ENCODE measurements at regions not wholly inside any gene's neighbourhood (a gene's known extent, or its start where the extent isn't known, plus 50 kb on each side); places are given as distances from the start of the nearest gene placed in this dataset.

- no peak for DNase-seq (ENCODE audit: low read depth)
- TF ChIP-seq CTCF (IDR thresholded peaks at IDR 0.05; ENCODE audit: insufficient read depth, low read depth, low read length): no peak
- no peak overlapping the region for H3K4me3 ChIP-seq (ENCODE audit: low read depth, low read length)
Observed at GRCh38 chr14:101499080-101499479, 62.2 kb upstream of the DIO3 start.

GRCh38 chr14:101499513-101499912 is 61.8 kb upstream of the DIO3 start:
- no peak for DNase-seq (ENCODE audit: low read depth)

GRCh38 chr14:101500061-101500460 is 61.2 kb upstream of the DIO3 start:
- DNase-seq (ENCODE audit: low read depth): no peak
- no peak for TF ChIP-seq CTCF (IDR thresholded peaks at IDR 0.05; ENCODE audit: insufficient read depth, low read depth, low read length)
- no peak overlapping the region for H3K4me3 ChIP-seq (ENCODE audit: low read depth, low read length)

More at GRCh38 chr14:101499513-101499912, 61.8 kb upstream of the DIO3 start:
- no peak for TF ChIP-seq CTCF (IDR thresholded peaks at IDR 0.05; ENCODE audit: insufficient read depth, low read depth, low read length)
- no peak overlapping the region for H3K4me3 ChIP-seq (ENCODE audit: low read depth, low read length)

GRCh38 chr14:101500681-101501080 is 60.6 kb upstream of the DIO3 start:
- TF ChIP-seq CTCF (IDR thresholded peaks at IDR 0.05; ENCODE audit: insufficient read depth, low read depth, low read length): no peak
- no peak for DNase-seq (ENCODE audit: low read depth)
- no peak overlapping the region for H3K4me3 ChIP-seq (ENCODE audit: low read depth, low read length)

GRCh38 chr14:101501341-101501740 is 60.0 kb upstream of the DIO3 start:
- H3K4me3 ChIP-seq (ENCODE audit: low read depth, low read length): no peak overlapping the region

GRCh38 chr14:101501858-101502615 is 59.3 kb upstream of the DIO3 start:
- DNase-seq (ENCODE audit: low read depth): no peak
- no peak for TF ChIP-seq CTCF (IDR thresholded peaks at IDR 0.05; ENCODE audit: insufficient read depth, low read depth, low read length)
- no peak overlapping the region for H3K4me3 ChIP-seq (ENCODE audit: low read depth, low read length)

More at GRCh38 chr14:101501341-101501740, 60.0 kb upstream of the DIO3 start:
- no peak for DNase-seq (ENCODE audit: low read depth)
- no peak for TF ChIP-seq CTCF (IDR thresholded peaks at IDR 0.05; ENCODE audit: insufficient read depth, low read depth, low read length)
